PFSK-1 (cell line): ENCODE measurements at regions not wholly inside any gene's neighbourhood (a gene's known extent, or its start where the extent isn't known, plus 50 kb on each side); places are given as distances from the start of the nearest gene placed in this dataset.

ENCODE experiments used
- FOXP2 ChIP-seq: optimal IDR thresholded peaks from 2 replicates; pipeline ENCODE3; 2011; ENCODE audit warnings: borderline replicate concordance, control low read depth, inconsistent platforms; ENCODE audit not compliant: insufficient read depth; ENCODE audit errors: extremely low read length, extremely low read depth
- POLR2AphosphoS5 ChIP-seq: IDR thresholded peaks from 2 replicates; pipeline ENCODE4 v1.6.1; 2012; ENCODE audit warnings: low read depth, mild to moderate bottlenecking, control low read depth, low read length, moderate library complexity
- SIN3A ChIP-seq: IDR thresholded peaks from 2 replicates; pipeline ENCODE4 v1.6.1; 2012; ENCODE audit warnings: mild to moderate bottlenecking, low read length, moderate library complexity, borderline replicate concordance; ENCODE audit not compliant: insufficient read depth
- TAF1 ChIP-seq: IDR thresholded peaks from 2 replicates; pipeline ENCODE4 v1.6.1; 2012; ENCODE audit warnings: low read length, control low read depth, borderline replicate concordance; ENCODE audit not compliant: insufficient read depth
- TF ChIP-seq, protein P1 (sequence below), 2 experiments: IDR thresholded peaks; 2 replicates each; pipeline versions ENCODE4 v1.6.1 to v1.8.0; 2011 to 2012; ENCODE audit warnings: low read depth in 2 of 2, low read length in 2 of 2, control low read depth in 1 of 2, inconsistent platforms in 1 of 2, mild to moderate bottlenecking in 1 of 2, moderate library complexity in 1 of 2; ENCODE audit not compliant: insufficient read depth in 1 of 2

DNA sequence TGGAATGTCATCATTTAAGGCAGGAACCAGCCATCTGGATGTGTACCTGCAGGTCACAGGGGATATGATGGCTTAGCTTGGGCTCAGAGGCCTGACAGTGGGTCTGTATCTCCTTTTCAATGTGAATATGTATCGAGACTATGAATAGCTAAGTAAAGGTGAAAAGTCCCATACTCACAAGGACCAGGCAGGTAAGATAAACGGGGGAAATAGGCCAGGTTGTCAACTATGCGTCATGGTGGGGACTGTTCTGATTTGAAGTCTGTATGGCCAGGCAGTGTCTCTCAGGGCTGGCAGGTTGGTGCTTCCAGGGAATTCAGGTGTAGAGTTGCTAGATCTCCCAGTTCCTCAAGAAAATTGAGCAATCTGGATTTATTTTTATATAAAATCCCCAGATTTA lies 987.9 kb upstream of the WWC1 start:
- TF ChIP-seq FOXP2 (no peak), TAF1 (no peak), POLR2AphosphoS5 (no peak), SIN3A (no peak)
- TF ChIP-seq, protein P1, sequence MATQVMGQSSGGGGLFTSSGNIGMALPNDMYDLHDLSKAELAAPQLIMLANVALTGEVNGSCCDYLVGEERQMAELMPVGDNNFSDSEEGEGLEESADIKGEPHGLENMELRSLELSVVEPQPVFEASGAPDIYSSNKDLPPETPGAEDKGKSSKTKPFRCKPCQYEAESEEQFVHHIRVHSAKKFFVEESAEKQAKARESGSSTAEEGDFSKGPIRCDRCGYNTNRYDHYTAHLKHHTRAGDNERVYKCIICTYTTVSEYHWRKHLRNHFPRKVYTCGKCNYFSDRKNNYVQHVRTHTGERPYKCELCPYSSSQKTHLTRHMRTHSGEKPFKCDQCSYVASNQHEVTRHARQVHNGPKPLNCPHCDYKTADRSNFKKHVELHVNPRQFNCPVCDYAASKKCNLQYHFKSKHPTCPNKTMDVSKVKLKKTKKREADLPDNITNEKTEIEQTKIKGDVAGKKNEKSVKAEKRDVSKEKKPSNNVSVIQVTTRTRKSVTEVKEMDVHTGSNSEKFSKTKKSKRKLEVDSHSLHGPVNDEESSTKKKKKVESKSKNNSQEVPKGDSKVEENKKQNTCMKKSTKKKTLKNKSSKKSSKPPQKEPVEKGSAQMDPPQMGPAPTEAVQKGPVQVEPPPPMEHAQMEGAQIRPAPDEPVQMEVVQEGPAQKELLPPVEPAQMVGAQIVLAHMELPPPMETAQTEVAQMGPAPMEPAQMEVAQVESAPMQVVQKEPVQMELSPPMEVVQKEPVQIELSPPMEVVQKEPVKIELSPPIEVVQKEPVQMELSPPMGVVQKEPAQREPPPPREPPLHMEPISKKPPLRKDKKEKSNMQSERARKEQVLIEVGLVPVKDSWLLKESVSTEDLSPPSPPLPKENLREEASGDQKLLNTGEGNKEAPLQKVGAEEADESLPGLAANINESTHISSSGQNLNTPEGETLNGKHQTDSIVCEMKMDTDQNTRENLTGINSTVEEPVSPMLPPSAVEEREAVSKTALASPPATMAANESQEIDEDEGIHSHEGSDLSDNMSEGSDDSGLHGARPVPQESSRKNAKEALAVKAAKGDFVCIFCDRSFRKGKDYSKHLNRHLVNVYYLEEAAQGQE (IDR thresholded peaks at IDR 0.05; ENCODE audit: insufficient read depth in 1 of 2, low read depth in 2 of 2, low read length in 2 of 2) = no peak

DNA sequence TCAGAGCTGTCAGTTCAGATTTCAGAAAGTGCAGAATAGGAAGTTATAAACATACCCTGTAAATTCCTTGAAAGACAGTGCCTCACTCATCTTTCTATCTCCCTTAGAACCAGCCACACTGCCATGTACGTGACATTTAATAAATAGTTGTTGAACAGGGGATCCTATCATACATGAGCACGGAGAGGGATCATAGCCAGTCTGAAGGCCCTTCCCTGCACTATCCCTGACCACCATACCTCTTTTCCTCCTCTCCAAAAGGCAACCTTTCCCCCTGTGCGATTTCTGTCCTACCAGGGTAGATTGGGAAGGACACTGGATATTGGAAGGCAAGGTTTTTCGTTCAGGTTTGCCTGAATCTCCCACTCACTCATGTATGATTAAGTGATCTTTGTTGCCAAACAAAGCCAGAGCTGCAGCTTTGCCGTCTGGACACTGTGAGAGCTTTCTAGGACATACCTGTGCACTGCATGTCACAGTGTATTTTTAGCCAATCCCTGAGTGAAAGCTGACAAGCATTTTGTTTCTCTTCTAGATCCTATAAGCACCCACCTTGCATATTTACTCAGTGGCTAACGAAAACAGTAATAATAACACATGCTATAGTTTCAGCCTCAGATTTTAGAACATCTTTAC lies 986.5 kb upstream of the WWC1 start:
- TF ChIP-seq, protein P1 (IDR thresholded peaks at IDR 0.05; ENCODE audit: insufficient read depth in 1 of 2, low read depth in 2 of 2, low read length in 2 of 2) = no peak
- no peak for TF ChIP-seq TAF1

DNA sequence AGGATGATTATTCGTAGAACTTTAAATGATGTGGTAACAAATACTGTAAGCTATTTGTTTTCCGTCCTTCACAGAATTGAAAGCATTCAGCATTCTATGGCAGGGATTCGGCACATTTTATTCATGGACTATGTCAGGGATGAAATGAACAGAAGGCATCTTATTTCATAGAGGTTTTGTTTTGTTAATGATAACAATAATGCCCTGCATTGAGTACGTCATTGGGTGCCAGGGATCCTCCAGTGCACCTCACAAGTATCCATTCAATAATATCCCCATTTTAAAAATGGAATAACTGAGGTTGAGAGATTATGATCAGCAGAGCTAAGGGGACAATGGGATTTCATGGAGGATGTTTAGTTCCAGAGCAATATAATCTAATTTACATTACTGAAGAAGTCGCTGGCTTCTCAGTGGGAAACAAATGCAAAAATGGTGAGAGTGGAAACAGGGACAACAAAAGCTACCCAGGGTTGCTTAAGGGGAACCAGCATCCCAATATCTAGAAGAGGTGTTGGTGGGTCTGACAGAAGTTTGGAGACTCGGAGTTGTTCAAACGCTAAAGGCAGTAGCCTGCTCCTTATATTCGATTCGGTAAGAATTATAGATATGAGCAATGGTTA lies 985.7 kb upstream of the WWC1 start:
- TF ChIP-seq FOXP2 (no peak), SIN3A (no peak), TAF1 (no peak), POLR2AphosphoS5 (no peak)
- TF ChIP-seq, protein P1 (IDR thresholded peaks at IDR 0.05; ENCODE audit: insufficient read depth in 1 of 2, low read depth in 2 of 2, low read length in 2 of 2) = no peak

DNA sequence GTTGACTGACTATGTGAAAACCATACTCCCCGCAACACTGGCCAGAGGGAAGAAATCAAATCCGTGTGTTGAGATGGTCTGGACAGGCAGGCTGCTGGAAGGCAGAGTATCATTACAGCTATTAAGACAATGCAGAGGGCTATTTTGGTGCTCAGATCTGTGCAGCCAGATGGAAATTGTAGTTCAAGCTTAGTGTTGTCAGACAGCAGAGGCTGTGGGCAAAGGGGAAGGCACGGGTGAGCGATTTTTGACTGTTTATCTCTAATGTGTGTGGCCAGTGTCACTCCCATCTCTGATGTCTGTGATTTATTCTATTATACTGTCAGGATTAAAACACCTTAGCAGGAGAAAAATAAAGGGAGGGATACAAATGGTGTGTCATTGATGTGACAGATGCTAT lies 984.4 kb upstream of the WWC1 start:
- TF ChIP-seq FOXP2 = no peak
- TF ChIP-seq POLR2AphosphoS5 = no peak
- TF ChIP-seq, protein P1 (IDR thresholded peaks at IDR 0.05; ENCODE audit: insufficient read depth in 1 of 2, low read depth in 2 of 2, low read length in 2 of 2) = no peak
- TF ChIP-seq TAF1 = no peak
- TF ChIP-seq SIN3A = no peak

DNA sequence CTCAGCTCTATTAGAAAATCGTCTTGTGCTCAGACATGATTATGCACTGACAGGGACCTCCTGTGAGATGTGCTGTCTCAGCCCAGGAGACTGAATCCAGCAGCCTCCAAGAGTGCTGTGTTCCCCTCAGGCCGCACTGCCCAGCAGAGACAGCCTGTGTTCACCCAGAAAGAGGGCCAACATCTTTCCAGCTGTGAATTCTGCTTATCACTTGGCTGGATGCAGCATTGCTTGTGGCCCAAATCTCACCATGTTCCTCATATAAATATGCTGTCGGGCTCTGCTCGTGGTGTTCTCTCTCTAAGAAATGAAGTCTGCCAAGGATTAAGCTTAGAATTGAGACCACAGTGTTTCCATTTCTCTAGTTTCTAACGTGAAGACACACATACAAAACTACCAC lies 983.0 kb upstream of the WWC1 start:
- no peak for TF ChIP-seq POLR2AphosphoS5
- no peak for TF ChIP-seq SIN3A
